ENCODE measurements at regions not wholly inside any gene's neighbourhood (a gene's known extent, or its start where the extent isn't known, plus 50 kb on each side); places are given as distances from the start of the nearest gene placed in this dataset.

DNA sequence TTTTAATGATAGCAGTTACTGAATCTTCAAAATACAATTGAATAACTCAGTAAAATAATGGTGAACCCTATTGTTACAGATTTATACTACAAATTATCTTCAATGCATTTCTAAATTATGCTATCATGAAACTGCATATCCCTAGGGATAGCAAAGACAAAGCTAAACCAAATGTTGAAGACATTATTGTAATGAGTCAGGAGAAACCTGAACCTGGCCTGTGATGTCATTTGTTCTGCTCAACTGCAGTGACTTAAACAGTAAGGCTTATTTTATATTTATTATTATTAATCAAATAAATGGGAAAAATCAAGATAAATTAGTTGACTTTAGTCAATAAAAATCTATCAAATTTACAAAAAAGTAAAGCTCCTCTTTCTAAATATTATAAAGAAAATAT lies 100.3 kb downstream of the UCHL5 start:
- TF ChIP-seq GRHL2 (CRISPR knock-in tag; IDR thresholded peaks at IDR 0.05; ENCODE audit: insufficient replicate concordance, severe bottlenecking), result no peak
- no peak for TF ChIP-seq STAT6 (CRISPR knock-in tag; conservative IDR thresholded peaks at IDR 0.05; ENCODE audit: low read depth)
- TF ChIP-seq, protein P1, sequence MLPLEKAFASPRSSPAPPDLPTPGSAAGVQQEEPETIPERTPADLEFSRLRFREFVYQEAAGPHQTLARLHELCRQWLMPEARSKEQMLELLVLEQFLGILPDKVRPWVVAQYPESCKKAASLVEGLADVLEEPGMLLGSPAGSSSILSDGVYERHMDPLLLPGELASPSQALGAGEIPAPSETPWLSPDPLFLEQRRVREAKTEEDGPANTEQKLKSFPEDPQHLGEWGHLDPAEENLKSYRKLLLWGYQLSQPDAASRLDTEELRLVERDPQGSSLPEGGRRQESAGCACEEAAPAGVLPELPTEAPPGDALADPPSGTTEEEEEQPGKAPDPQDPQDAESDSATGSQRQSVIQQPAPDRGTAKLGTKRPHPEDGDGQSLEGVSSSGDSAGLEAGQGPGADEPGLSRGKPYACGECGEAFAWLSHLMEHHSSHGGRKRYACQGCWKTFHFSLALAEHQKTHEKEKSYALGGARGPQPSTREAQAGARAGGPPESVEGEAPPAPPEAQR (CRISPR knock-in tag; IDR thresholded peaks at IDR 0.05), result no peak
- no peak for TF ChIP-seq PRRX2 (CRISPR knock-in tag; IDR thresholded peaks at IDR 0.05)
- TF ChIP-seq TEAD4 (CRISPR knock-in tag; IDR thresholded peaks at IDR 0.05), result no peak
- no peak for TF ChIP-seq TP53 (CRISPR knock-in tag; IDR thresholded peaks at IDR 0.05)
- TF ChIP-seq, protein P2, sequence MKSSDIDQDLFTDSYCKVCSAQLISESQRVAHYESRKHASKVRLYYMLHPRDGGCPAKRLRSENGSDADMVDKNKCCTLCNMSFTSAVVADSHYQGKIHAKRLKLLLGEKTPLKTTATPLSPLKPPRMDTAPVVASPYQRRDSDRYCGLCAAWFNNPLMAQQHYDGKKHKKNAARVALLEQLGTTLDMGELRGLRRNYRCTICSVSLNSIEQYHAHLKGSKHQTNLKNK (CRISPR knock-in tag; IDR thresholded peaks at IDR 0.05), result no peak
- TF ChIP-seq SOX15 (CRISPR knock-in tag; IDR thresholded peaks at IDR 0.05), result no peak
- TF ChIP-seq NFE2L1 (CRISPR knock-in tag; IDR thresholded peaks at IDR 0.05), result no peak
- TF ChIP-seq NR1H2 (CRISPR knock-in tag; IDR thresholded peaks at IDR 0.05), result no peak
- no peak for TF ChIP-seq CBFB (CRISPR knock-in tag; IDR thresholded peaks at IDR 0.05; ENCODE audit: low read depth)
- no peak for TF ChIP-seq ZNF512 (CRISPR knock-in tag; IDR thresholded peaks at IDR 0.05; ENCODE audit: borderline replicate concordance)
- TF ChIP-seq, protein P3, sequence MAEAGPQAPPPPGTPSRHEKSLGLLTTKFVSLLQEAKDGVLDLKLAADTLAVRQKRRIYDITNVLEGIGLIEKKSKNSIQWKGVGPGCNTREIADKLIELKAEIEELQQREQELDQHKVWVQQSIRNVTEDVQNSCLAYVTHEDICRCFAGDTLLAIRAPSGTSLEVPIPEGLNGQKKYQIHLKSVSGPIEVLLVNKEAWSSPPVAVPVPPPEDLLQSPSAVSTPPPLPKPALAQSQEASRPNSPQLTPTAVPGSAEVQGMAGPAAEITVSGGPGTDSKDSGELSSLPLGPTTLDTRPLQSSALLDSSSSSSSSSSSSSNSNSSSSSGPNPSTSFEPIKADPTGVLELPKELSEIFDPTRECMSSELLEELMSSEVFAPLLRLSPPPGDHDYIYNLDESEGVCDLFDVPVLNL (CRISPR knock-in tag; IDR thresholded peaks at IDR 0.05; ENCODE audit: borderline replicate concordance, low read depth), result no peak
- TF ChIP-seq, protein P4, sequence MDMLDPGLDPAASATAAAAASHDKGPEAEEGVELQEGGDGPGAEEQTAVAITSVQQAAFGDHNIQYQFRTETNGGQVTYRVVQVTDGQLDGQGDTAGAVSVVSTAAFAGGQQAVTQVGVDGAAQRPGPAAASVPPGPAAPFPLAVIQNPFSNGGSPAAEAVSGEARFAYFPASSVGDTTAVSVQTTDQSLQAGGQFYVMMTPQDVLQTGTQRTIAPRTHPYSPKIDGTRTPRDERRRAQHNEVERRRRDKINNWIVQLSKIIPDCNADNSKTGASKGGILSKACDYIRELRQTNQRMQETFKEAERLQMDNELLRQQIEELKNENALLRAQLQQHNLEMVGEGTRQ (CRISPR knock-in tag; IDR thresholded peaks at IDR 0.05), result no peak
- TF ChIP-seq ZNF532 (CRISPR knock-in tag; IDR thresholded peaks at IDR 0.05; ENCODE audit: borderline replicate concordance), result no peak
- TF ChIP-seq, protein P5, sequence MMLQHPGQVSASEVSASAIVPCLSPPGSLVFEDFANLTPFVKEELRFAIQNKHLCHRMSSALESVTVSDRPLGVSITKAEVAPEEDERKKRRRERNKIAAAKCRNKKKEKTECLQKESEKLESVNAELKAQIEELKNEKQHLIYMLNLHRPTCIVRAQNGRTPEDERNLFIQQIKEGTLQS (CRISPR knock-in tag; conservative IDR thresholded peaks at IDR 0.05), result no peak
- TF ChIP-seq SMAD3 (CRISPR knock-in tag; IDR thresholded peaks at IDR 0.05; ENCODE audit: borderline replicate concordance), result no peak
- TF ChIP-seq, protein P6, sequence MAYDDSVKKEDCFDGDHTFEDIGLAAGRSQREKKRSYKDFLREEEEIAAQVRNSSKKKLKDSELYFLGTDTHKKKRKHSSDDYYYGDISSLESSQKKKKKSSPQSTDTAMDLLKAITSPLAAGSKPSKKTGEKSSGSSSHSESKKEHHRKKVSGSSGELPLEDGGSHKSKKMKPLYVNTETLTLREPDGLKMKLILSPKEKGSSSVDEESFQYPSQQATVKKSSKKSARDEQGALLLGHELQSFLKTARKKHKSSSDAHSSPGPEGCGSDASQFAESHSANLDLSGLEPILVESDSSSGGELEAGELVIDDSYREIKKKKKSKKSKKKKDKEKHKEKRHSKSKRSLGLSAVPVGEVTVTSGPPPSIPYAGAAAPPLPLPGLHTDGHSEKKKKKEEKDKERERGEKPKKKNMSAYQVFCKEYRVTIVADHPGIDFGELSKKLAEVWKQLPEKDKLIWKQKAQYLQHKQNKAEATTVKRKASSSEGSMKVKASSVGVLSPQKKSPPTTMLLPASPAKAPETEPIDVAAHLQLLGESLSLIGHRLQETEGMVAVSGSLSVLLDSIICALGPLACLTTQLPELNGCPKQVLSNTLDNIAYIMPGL (CRISPR knock-in tag; IDR thresholded peaks at IDR 0.05), result no peak
- no peak for TF ChIP-seq GABPB1 (CRISPR knock-in tag; IDR thresholded peaks at IDR 0.05)
- no peak overlapping the region for H3K4me3 Mint-ChIP-seq
- H3K27me3 Mint-ChIP-seq (ENCODE audit: low read depth), result no peaks in the 10 kb centered on the region
- ChIA-PET CTCF (no interaction called here), POLR2A (no interaction called here)
- H3K4me1 Mint-ChIP-seq, result no peaks in the 10 kb centered on the region
- H3K9me3 Mint-ChIP-seq, result no peaks in the 10 kb centered on the region
- ATAC-seq (no peak), DNase-seq (ENCODE audit: low spot score) (no peak)
- no peaks in the 10 kb centered on the region for H3K36me3 Mint-ChIP-seq
- H3K27ac Mint-ChIP-seq, result no peak overlapping the region

Data from WTC11 (cell line).